A549 (cell line): ENCODE measurements at regions not wholly inside any gene's neighbourhood (a gene's known extent, or its start where the extent isn't known, plus 50 kb on each side); places are given as distances from the start of the nearest gene placed in this dataset.

Source experiments
- ATAC-seq, 2 experiments: fragments of 200-7000 bp in 1 of 2; fragments of >200 bp in 1 of 2; cut with Nextera tagmentation in 1 of 2; cut with Tn5 transposase in 1 of 2; 3 replicates each; pipeline versions ENCODE4 v1.8.0 to v1.9.1; 2018 to 2020; ENCODE audit warnings: mild to moderate bottlenecking in 1 of 2, moderate library complexity in 1 of 2
- CTCF ChIA-PET: fragments of 300-600 bp; sonication (Branson Sonifier 250); formaldehyde crosslinking; extraction: SDS; loops from one replicate; lab custom pipeline; 2021; ENCODE audit warnings: antibody characterized with exemption, inconsistent platforms; lab: Yijun Ruan, JAX
- POLR2A ChIA-PET: fragments of 350-600 bp; formaldehyde crosslinking; extraction: SDS; loops from one replicate; lab custom pipeline; 2021; ENCODE audit warnings: antibody characterized with exemption, inconsistent platforms; lab: Yijun Ruan, JAX
- DNase-seq, 2 experiments: peaks; one replicate each; pipeline versions ENCODE4 v3.0.0 to v3.0.0-alpha.2; 2011 to 2016; ENCODE audit warnings: low read depth in 1 of 2, low spot score in 1 of 2
- FAIRE-seq: peaks from 2 replicates; lab custom pipeline; 2011; peaks lifted over from hg19 to GRCh38; lab: Jason Lieb, UNC
- H3K27ac ChIP-seq, 2 experiments: fragments of >200 bp; sonication (Bioruptor Twin); formaldehyde crosslinking; 3 replicates each; pipeline ENCODE4 v1.5.1; 2016 to 2017
- H3K4me1 ChIP-seq: fragments of >200 bp; sonication (Bioruptor Twin); formaldehyde crosslinking; 3 replicates; pipeline ENCODE4 v1.6.1; 2016
- H3K4me2 ChIP-seq: fragments of >200 bp; sonication (Bioruptor Twin); formaldehyde crosslinking; 3 replicates; pipeline ENCODE4 v1.6.1; 2016
- H3K4me3 ChIP-seq: fragments of >200 bp; sonication (Bioruptor Twin); formaldehyde crosslinking; 3 replicates; pipeline ENCODE4 v1.5.1; 2016
- H3K9me3 ChIP-seq: fragments of >200 bp; sonication (Bioruptor Twin); formaldehyde crosslinking; 3 replicates; pipeline ENCODE4 v1.6.1; 2016
- CBX2 ChIP-seq: fragments of 200-600 bp; sonication (generic); IDR thresholded peaks from 2 replicates; pipeline ENCODE4 v1.6.1; 2016; ENCODE audit warnings: low read depth, mild to moderate bottlenecking, borderline replicate concordance
- EHMT2 ChIP-seq: fragments of 200-600 bp; sonication (generic); IDR thresholded peaks from 2 replicates; pipeline ENCODE4 v1.6.1; 2016; ENCODE audit warnings: antibody characterized with exemption, low read depth, mild to moderate bottlenecking, moderate library complexity
- FOXS1 ChIP-seq: fragments of 250-450 bp; sonication (Bioruptor Pico); IDR thresholded peaks from 2 replicates; pipeline ENCODE4 v1.5.0; 2020; ENCODE audit warnings: mild to moderate bottlenecking, moderate library complexity
- GATA3 ChIP-seq: IDR thresholded peaks from 2 replicates; pipeline ENCODE4 v1.6.1; 2012; ENCODE audit warnings: borderline replicate concordance
- KDM5A ChIP-seq: fragments of 200-600 bp; sonication (generic); IDR thresholded peaks from 2 replicates; pipeline ENCODE4 v1.6.1; 2016; ENCODE audit warnings: antibody characterized with exemption, mild to moderate bottlenecking
- NR3C1 ChIP-seq: fragments of >200 bp; sonication (Bioruptor Twin); formaldehyde crosslinking; IDR thresholded peaks from 3 replicates; pipeline ENCODE4 v1.6.1; 2017
- RAD21 ChIP-seq, 2 experiments: fragments of >200 bp in 1 of 2; sonication (Bioruptor Twin) in 1 of 2; formaldehyde crosslinking in 1 of 2; IDR thresholded peaks in 1 of 2; conservative IDR thresholded peaks in 1 of 2; 2 replicates in 1 of 2; 3 replicates in 1 of 2; pipeline ENCODE4 v1.6.1; 2012 to 2018; ENCODE audit warnings: inconsistent platforms in 1 of 2
- RCOR1 ChIP-seq: fragments of 150-350 bp; IDR thresholded peaks from 2 replicates; pipeline ENCODE4 v1.6.1; 2014; ENCODE audit warnings: antibody characterized with exemption, low read length, low read depth
- RNF2 ChIP-seq: fragments of 200-600 bp; sonication (generic); IDR thresholded peaks from 2 replicates; pipeline ENCODE4 v1.6.1; 2016; ENCODE audit warnings: low read depth, mild to moderate bottlenecking, antibody characterized with exemption, moderate library complexity, borderline replicate concordance
- SMC3 ChIP-seq: fragments of >200 bp; sonication (Bioruptor Twin); formaldehyde crosslinking; IDR thresholded peaks from 3 replicates; pipeline ENCODE4 v1.6.1; 2018; ENCODE audit warnings: inconsistent platforms
- ZC3H11A ChIP-seq: fragments of 450-650 bp; IDR thresholded peaks from 2 replicates; pipeline ENCODE4 v1.6.1; 2014; ENCODE audit warnings: antibody characterized with exemption, mild to moderate bottlenecking
- ZSCAN20 ChIP-seq: fragments of 250-450 bp; sonication (Bioruptor Pico); IDR thresholded peaks from 2 replicates; pipeline ENCODE4 v1.8.0; 2022; ENCODE audit warnings: mild to moderate bottlenecking, moderate library complexity
- WGBS: methylation state at CpG from one replicate; pipeline ENCODE4 v1.1.6; 2017; ENCODE audit errors: missing lambda C conversion rate; 5-methylcytosine and 5-hydroxymethylcytosine counted together
- TF ChIP-seq, protein P1 (sequence below): fragments of 450-650 bp; IDR thresholded peaks from 2 replicates; pipeline ENCODE4 v1.6.1; 2014; ENCODE audit warnings: antibody characterized with exemption
- TF ChIP-seq, protein P2 (sequence below): fragments of 250-450 bp; sonication (Bioruptor Pico); IDR thresholded peaks from 2 replicates; pipeline ENCODE4 v1.5.0; 2021; ENCODE audit warnings: mild to moderate bottlenecking, moderate library complexity, borderline replicate concordance
- TF ChIP-seq, protein P3 (sequence below): fragments of >200 bp; sonication (Bioruptor Twin); formaldehyde crosslinking; IDR thresholded peaks from 3 replicates; pipeline ENCODE4 v1.6.1; 2016
- TF ChIP-seq, protein P4 (sequence below): IDR thresholded peaks from 2 replicates; pipeline ENCODE4 v1.6.1; 2012; ENCODE audit warnings: low read depth, borderline replicate concordance
- TF ChIP-seq, protein P5 (sequence below): fragments of 150-350 bp; IDR thresholded peaks from 2 replicates; pipeline ENCODE4 v1.6.1; 2014; ENCODE audit warnings: low read depth, mild to moderate bottlenecking, low read length

DNA sequence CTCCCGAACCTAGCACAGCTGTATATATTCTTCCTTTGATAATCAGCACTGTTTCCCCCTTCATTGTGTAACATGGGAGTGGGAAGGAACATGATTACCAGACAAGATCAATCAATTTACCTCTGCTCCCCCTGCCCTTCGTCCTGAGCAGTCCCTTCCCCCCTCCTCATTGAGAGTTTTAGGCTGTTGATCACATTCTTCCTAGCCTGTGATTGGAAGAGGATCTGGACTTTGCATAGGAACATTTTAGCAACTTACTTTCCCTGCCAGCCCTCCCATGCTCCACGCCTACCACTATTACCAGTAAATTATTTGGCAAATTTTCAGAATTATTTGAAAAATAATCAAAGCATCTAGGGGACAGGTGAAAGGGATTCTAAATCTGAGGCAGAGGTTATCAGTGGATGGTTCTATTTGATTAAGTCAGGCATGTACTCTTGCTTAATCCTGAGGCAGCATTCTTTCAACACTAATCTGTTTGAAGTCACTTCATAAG is 62.7 kb upstream of the ABCD3 start:
- Histone ChIP-seq H3K4me1 (no peaks in the 10 kb centered on the region), H3K27ac (no peak overlapping the region), H3K4me2 (no peak overlapping the region), H3K9me3 (no peaks in the 10 kb centered on the region), H3K4me3 (no peak overlapping the region)
- WGBS: 52% methylated on average over 3 of the region's 3 CpGs
- ChIA-PET CTCF (interaction anchor here (0.9 to 1.5 kb wide), 4 partner anchors 20 to 316 kb away, joined by 3 to 7 read pairs (median 4); no protein-coding TSS in a partner anchor), POLR2A (no interaction called here)
- ATAC-seq (no peak), DNase-seq (no peak), FAIRE-seq (no peak)
- TF ChIP-seq, protein P1, sequence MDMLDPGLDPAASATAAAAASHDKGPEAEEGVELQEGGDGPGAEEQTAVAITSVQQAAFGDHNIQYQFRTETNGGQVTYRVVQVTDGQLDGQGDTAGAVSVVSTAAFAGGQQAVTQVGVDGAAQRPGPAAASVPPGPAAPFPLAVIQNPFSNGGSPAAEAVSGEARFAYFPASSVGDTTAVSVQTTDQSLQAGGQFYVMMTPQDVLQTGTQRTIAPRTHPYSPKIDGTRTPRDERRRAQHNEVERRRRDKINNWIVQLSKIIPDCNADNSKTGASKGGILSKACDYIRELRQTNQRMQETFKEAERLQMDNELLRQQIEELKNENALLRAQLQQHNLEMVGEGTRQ: no peak

DNA sequence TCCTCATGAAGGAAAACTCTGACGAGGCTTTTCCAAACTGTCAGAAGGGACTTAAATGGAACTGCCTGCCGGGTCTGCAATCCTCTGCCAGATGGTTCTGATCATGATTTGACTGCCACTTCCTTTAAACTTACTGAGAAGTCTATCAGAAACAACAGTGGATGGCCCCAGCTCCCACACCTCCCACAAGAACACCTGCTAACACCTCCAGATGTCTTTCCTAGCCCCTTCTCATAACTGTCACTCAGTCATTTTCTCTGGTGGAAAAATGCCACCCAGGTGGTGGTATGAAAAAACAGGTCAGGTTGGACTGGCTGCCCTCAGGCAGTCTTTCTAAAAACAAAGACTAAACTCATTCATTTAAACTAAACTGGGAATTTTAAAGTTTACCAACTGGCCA is 66.7 kb upstream of the ABCD3 start:
- POLR2A ChIA-PET: no interaction called here
- H3K4me3 ChIP-seq: no peak overlapping the region
- H3K27ac ChIP-seq: no peak overlapping the region
- FAIRE-seq: no peak
- no peak for ATAC-seq
- DNase-seq: no peak
- no peaks in the 10 kb centered on the region for H3K9me3 ChIP-seq
- no peak overlapping the region for H3K4me2 ChIP-seq
- CTCF ChIA-PET: interaction anchor here (0.6 to 1.6 kb wide), 3 partner anchors 16 to 306 kb away, joined by 3 to 4 read pairs (median 3); no protein-coding TSS in a partner anchor
- H3K4me1 ChIP-seq: no peaks in the 10 kb centered on the region
- TF ChIP-seq EHMT2: no peak
- TF ChIP-seq GATA3: no peak
- TF ChIP-seq RAD21 (conservative IDR thresholded peaks at IDR 0.05 in 1 of 2, IDR thresholded peaks at IDR 0.05 in 1 of 2): no peak
- no peak for TF ChIP-seq CBX2
- no peak for TF ChIP-seq ZC3H11A
- TF ChIP-seq SMC3: no peak
- TF ChIP-seq RCOR1: no peak
- TF ChIP-seq KDM5A: no peak
- WGBS: 51% methylated on average over 2 of the region's 2 CpGs

DNA sequence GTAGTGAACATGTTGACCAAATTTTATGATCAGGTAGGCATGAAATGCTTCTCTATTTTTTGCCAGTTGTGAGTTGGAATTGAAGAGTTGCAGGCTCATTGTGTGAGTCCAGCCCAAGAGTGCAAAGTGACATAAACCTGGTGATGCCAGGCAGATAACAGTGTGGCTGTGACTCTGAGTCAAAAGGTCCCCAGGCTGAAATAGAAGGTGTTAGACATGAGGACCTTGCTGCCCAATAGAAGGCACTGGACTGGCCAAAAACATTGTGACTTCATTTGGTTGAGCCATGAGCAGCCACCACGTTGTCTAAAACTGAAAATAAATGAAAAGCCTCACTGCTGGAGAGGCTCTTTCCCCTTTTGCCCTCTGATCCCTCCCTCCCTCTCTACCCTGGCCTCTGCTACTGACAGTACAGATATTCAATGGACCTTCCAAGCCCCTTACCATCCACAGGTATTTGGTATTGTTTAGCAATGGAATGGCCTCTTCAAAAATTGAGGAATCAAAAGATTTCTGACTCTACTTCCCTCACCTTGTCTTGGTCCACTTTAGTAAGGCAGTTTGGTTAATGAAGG is 67.8 kb upstream of the ABCD3 start:
- Histone ChIP-seq H3K4me2 (no peak overlapping the region), H3K4me3 (no peak overlapping the region), H3K27ac (no peak overlapping the region), H3K9me3 (no peaks in the 10 kb centered on the region), H3K4me1 (no peaks in the 10 kb centered on the region)
- DNase-seq: no peak
- POLR2A ChIA-PET: no interaction called here
- TF ChIP-seq KDM5A (no peak), ZSCAN20 (CRISPR knock-in tag) (no peak), ZC3H11A (no peak), FOXS1 (no peak), SMC3 (no peak), RNF2 (no peak), NR3C1 (no peak)
- TF ChIP-seq, protein P2, sequence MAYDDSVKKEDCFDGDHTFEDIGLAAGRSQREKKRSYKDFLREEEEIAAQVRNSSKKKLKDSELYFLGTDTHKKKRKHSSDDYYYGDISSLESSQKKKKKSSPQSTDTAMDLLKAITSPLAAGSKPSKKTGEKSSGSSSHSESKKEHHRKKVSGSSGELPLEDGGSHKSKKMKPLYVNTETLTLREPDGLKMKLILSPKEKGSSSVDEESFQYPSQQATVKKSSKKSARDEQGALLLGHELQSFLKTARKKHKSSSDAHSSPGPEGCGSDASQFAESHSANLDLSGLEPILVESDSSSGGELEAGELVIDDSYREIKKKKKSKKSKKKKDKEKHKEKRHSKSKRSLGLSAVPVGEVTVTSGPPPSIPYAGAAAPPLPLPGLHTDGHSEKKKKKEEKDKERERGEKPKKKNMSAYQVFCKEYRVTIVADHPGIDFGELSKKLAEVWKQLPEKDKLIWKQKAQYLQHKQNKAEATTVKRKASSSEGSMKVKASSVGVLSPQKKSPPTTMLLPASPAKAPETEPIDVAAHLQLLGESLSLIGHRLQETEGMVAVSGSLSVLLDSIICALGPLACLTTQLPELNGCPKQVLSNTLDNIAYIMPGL (CRISPR knock-in tag): no peak
- TF ChIP-seq, protein P3, sequence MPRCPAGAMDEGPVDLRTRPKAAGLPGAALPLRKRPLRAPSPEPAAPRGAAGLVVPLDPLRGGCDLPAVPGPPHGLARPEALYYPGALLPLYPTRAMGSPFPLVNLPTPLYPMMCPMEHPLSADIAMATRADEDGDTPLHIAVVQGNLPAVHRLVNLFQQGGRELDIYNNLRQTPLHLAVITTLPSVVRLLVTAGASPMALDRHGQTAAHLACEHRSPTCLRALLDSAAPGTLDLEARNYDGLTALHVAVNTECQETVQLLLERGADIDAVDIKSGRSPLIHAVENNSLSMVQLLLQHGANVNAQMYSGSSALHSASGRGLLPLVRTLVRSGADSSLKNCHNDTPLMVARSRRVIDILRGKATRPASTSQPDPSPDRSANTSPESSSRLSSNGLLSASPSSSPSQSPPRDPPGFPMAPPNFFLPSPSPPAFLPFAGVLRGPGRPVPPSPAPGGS: no peak
- TF ChIP-seq, protein P4, sequence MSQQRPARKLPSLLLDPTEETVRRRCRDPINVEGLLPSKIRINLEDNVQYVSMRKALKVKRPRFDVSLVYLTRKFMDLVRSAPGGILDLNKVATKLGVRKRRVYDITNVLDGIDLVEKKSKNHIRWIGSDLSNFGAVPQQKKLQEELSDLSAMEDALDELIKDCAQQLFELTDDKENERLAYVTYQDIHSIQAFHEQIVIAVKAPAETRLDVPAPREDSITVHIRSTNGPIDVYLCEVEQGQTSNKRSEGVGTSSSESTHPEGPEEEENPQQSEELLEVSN: no peak
- TF ChIP-seq, protein P5, sequence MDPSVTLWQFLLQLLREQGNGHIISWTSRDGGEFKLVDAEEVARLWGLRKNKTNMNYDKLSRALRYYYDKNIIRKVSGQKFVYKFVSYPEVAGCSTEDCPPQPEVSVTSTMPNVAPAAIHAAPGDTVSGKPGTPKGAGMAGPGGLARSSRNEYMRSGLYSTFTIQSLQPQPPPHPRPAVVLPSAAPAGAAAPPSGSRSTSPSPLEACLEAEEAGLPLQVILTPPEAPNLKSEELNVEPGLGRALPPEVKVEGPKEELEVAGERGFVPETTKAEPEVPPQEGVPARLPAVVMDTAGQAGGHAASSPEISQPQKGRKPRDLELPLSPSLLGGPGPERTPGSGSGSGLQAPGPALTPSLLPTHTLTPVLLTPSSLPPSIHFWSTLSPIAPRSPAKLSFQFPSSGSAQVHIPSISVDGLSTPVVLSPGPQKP: no peak
- TF ChIP-seq, all 56 proteins: peak for 0
- no peak for FAIRE-seq
- CTCF ChIA-PET: interaction anchor here (1.1 to 1.5 kb wide), 2 partner anchors 14 to 328 kb away, joined by 3 read pairs; no protein-coding TSS in a partner anchor
- no peak for ATAC-seq
- WGBS: 5% methylated on average over 1 of the region's 1 CpG
